ENCODE measurements at regions not wholly inside any gene's neighbourhood (a gene's known extent, or its start where the extent isn't known, plus 50 kb on each side); places are given as distances from the start of the nearest gene placed in this dataset. TPM values are rescaled to one million over a fixed set of nuclear protein-coding genes. Genes with fewer than 3 reads are reported as not detected.
"Not testable (repeated sequence)": the region's sequence is repeated elsewhere in the genome, so short reads cannot be mapped to it uniquely, and the experiment has no call there.

- H3K4me1 ChIP-seq (ENCODE audit: control insufficient read depth, low read depth, low read length); H3K4me3 ChIP-seq (ENCODE audit: low read length); H4K8ac ChIP-seq (ENCODE audit: low read depth, low read length); H3K18ac ChIP-seq (ENCODE audit: low read length); H3K56ac ChIP-seq (ENCODE audit: low read length); H2BK15ac ChIP-seq (replicated peaks; ENCODE audit: low read depth); H3K79me2 ChIP-seq (ENCODE audit: control insufficient read depth, insufficient read depth, low read length); H3K23ac ChIP-seq (ENCODE audit: low read length); H2BK120ac ChIP-seq (ENCODE audit: low read depth, low read length); H3K79me1 ChIP-seq (ENCODE audit: low read length); H4K5ac ChIP-seq (ENCODE audit: low read length); H3K9ac ChIP-seq (ENCODE audit: low read length); H3K4me2 ChIP-seq (ENCODE audit: low read length); H3K27me3 ChIP-seq (ENCODE audit: insufficient read depth, low read length, poor library complexity); DNase-seq; H2AK5ac ChIP-seq (ENCODE audit: low read length); H3K4ac ChIP-seq (ENCODE audit: low read depth, low read length); H3K27ac ChIP-seq (ENCODE audit: low read depth, low read length); H2BK5ac ChIP-seq (ENCODE audit: low read length); H3K36me3 ChIP-seq (ENCODE audit: control insufficient read depth, insufficient read depth, low read length): not testable (repeated sequence)
- WGBS (ENCODE audit: extremely low coverage, insufficient coverage, low lambda C conversion rate) = no CpG with 5 or more reads among the region's 42 CpGs
Measured at GRCh38 chr4:184966051-184966691, 52.1 kb upstream of the HELT start.

DNA sequence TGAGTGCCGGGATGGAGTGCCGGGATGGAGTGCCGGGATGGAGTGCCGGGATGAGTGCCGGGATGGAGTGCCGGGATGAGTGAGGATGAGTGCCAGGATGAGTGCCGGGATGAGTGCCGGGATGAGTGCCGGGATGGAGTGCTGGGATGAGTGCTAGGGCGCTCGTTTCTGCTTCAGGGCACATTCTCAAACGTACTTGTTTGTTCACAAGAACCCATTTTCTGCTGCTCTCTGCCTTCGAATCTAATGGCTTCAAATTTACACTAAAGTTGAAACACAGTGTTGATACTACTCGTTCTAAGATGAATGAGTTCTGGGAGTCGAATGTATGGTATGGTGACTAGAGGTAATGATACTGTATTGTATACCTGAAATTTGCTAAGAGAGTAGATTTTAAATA lies 50.6 kb upstream of the HELT start:
- not testable (repeated sequence) for H3K56ac ChIP-seq (ENCODE audit: low read length); H3K9ac ChIP-seq (ENCODE audit: low read length); H3K79me1 ChIP-seq (ENCODE audit: low read length); H2BK15ac ChIP-seq (replicated peaks; ENCODE audit: low read depth); H3K4me3 ChIP-seq (ENCODE audit: low read length); H3K4me1 ChIP-seq (ENCODE audit: control insufficient read depth, low read depth, low read length); H2BK120ac ChIP-seq (ENCODE audit: low read depth, low read length); H2AK5ac ChIP-seq (ENCODE audit: low read length); H2BK5ac ChIP-seq (ENCODE audit: low read length); H3K18ac ChIP-seq (ENCODE audit: low read length); H3K4me2 ChIP-seq (ENCODE audit: low read length); H3K79me2 ChIP-seq (ENCODE audit: control insufficient read depth, insufficient read depth, low read length); H3K27me3 ChIP-seq (ENCODE audit: insufficient read depth, low read length, poor library complexity); DNase-seq; H4K5ac ChIP-seq (ENCODE audit: low read length); H3K23ac ChIP-seq (ENCODE audit: low read length); H4K8ac ChIP-seq (ENCODE audit: low read depth, low read length); H3K27ac ChIP-seq (ENCODE audit: low read depth, low read length); H3K36me3 ChIP-seq (ENCODE audit: control insufficient read depth, insufficient read depth, low read length); H3K4ac ChIP-seq (ENCODE audit: low read depth, low read length)
- WGBS (ENCODE audit: extremely low coverage, insufficient coverage, low lambda C conversion rate) = no CpG with 5 or more reads among the region's 15 CpGs

GRCh38 chr4:184968366-184968765 lies 49.9 kb upstream of the HELT start:
- Histone ChIP-seq H4K5ac (ENCODE audit: low read length) (no peak overlapping the region), H3K23ac (ENCODE audit: low read length) (no peak overlapping the region), H2AK5ac (ENCODE audit: low read length) (no peak overlapping the region), H3K18ac (ENCODE audit: low read length) (no peak overlapping the region), H3K4me2 (ENCODE audit: low read length) (no peak overlapping the region), H3K79me1 (ENCODE audit: low read length) (no peaks in the 10 kb centered on the region), H3K27ac (ENCODE audit: low read depth, low read length) (no peak overlapping the region), H2BK5ac (ENCODE audit: low read length) (no peak overlapping the region), H3K36me3 (ENCODE audit: control insufficient read depth, insufficient read depth, low read length) (no peaks in the 10 kb centered on the region), H3K4ac (ENCODE audit: low read depth, low read length) (no peak overlapping the region), H3K56ac (ENCODE audit: low read length) (no peak overlapping the region), H4K8ac (ENCODE audit: low read depth, low read length) (no peak overlapping the region), H3K4me1 (ENCODE audit: control insufficient read depth, low read depth, low read length) (no peaks in the 10 kb centered on the region), H2BK120ac (ENCODE audit: low read depth, low read length) (no peak overlapping the region), H2BK15ac (replicated peaks; ENCODE audit: low read depth) (no peak overlapping the region), H3K79me2 (ENCODE audit: control insufficient read depth, insufficient read depth, low read length) (no peaks in the 10 kb centered on the region), H3K27me3 (ENCODE audit: insufficient read depth, low read length, poor library complexity) (no peaks in the 10 kb centered on the region), H3K9ac (ENCODE audit: low read length) (no peak overlapping the region), H3K4me3 (ENCODE audit: low read length) (no peak overlapping the region)
- WGBS (ENCODE audit: extremely low coverage, insufficient coverage, low lambda C conversion rate) = no CpG with 5 or more reads among the region's 3 CpGs
- DNase-seq = no peak

Small RNA genes in the stretch of these regions (small RNA-seq; reads per million reads assigned to genes)
- gene MIR4455 (ENCODE audit: insufficient read depth) = not detected
